GM18502 (cell line): ENCODE measurements at regions not wholly inside any gene's neighbourhood (a gene's known extent, or its start where the extent isn't known, plus 50 kb on each side); places are given as distances from the start of the nearest gene placed in this dataset.
"Not testable (repeated sequence)": the region's sequence is repeated elsewhere in the genome, so short reads cannot be mapped to it uniquely, and the experiment has no call there.

Experiments used
- ATAC-seq: cut with Tn5 transposase; IDR thresholded peaks from one replicate; pipeline ENCODE4 v1.9.1; 2021; ENCODE audit warnings: mild to moderate bottlenecking; ENCODE audit not compliant: unreplicated experiment, poor library complexity

DNA sequence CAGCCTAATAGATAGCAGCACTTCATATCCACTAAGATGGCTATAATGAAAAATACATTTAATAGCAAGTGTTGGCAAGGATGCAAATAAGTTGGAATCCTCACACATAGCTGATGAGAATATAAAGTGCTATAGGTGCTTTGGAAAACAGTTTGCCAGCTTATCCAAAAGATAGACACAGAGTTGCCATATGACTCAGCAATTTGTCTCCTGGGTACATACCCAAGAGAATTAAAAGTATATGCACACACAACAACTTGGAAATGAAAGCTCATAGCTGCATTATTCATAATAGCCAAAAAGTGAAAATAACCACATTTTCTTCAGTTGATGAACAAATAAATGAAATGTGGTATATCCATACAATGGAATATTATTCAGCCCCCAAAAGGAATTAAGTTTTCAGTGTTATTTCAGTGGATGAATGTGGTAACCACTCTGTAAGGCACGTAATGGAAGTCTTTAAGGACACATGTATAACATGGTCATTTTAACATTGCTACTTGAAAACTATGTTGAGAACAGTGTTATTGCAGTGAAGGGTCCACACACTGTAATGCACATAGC lies 320.9 kb upstream of the ADGRL3 start:
- no peak for ATAC-seq

DNA sequence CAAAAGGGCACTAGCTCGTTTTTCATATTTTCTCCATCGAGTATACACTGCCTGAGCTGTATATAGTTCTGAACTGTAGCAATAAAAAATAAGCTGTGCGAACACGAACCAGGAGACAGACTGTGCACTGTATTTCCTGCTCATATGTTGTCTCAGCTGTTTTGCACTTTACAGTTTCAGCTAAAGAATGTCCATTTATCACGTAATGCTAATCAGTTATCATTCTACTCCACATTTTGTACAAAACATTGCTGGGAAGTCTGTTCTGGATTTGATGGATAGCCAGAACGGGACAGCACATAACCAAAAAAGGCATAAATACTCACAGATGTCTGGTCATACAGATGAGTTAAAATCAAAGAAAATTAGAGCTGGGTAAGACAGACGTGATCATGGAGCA lies 315.5 kb upstream of the ADGRL3 start:
- no peak for ATAC-seq

DNA sequence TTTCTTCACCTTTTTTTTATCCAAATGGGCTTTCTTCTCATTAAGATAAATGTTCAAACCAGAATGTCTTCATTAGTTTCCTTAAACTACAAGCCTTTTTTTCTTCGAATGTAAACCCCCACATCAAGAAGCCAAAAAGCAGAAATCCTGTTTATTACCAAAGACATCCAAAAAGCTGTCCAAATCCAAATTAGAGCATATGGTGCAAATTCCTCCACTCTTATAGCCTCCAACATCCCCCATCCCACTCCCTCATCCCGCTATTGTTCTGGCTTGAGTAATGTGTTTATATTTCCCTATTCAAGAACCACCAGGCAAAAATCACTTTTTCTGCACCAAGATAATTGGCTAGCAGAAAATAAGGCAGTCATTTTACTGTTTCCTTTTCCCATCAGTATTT lies 315.1 kb upstream of the ADGRL3 start:
- no peak for ATAC-seq

DNA sequence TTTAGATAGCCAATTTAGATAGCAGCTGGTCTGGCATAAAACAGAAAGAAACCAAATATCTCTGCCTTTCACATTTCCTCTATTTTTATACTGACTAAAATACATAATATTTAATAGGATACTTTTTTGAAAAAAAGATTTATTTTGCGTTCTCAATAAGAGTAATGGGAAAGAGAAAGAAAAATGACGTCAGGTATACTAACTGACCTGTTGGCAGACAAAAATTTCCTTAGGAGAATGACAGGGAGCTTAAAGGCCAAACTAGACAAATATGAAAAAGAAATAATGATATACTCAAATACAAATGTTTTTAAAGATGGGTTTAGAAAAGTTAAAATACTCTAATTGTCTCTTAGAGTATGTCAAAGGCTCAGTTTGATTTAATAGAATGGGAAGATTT lies 309.4 kb upstream of the ADGRL3 start:
- ATAC-seq = no peak

DNA sequence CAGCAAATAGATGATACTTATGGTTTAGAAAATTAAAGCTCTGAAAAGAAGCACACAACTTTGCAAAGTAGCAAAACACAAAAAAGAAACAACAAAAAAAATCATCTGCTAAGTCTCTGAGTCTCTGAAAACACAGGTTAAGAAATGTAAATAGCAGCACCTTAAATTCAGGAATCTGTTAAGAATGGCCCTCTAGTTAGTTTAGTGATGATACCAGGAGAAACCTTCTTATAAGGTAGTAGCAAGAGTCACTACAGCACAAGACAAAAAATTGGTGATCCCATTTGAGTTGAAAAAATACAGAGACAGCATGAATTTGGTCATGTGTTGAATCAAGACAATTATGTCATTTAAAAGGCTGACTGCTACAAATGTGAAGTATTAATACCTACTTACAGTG lies 308.2 kb upstream of the ADGRL3 start:
- ATAC-seq = no peak

DNA sequence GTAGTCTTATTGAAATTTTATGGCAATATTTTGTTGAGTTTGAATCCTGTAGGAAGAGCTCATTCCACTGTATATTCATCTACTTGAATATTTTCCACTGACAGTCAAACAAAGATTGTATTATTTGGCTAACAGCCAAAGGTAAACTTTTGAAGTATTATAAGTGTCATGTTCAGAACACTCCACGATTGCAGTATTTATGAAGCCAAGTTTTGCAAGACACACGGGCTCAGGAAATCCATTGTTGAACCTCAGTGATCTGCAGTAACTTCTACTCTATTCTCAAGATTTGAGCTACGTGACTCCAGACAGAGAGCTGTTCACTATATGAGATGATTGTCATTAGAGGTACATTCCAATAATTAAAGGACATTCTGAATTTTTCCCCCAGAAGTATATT lies 302.7 kb upstream of the ADGRL3 start:
- no peak for ATAC-seq

DNA sequence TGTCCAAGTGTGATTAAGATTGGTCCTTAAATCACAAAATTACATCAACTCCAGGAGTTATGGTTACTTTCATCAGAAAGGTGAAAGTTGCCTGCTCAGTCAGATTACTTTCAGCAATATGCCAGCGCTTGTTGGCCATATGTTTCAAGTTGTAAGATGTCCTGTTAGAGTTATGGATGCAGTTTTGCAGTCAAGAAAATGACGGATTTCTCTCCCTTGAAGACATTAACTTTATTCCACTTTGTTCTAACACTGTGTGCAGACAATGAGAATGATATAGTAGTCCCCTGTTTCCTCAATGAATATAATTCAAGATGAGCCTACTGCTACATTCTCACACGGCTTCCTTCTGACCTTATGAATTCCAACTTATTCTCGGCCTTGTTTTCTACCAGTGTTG lies 295.0 kb upstream of the ADGRL3 start:
- no peak for ATAC-seq

DNA sequence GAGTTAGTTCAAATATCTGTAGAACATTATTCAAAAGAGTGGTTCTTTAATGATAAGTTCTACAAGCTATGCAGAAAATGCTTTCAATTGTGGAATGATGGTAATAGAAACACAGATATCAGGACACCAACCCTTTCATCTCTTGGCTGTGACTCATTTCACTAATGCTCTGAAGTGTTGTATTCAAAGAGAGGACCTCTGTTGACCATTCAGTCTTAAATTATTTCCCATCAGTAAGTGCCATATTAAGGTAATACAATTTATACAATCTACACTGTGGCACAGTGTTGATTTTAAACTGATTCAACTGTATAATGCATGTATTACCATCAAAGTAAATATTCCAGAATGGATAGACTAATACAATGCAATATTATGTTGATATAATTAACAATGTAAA lies 289.0 kb upstream of the ADGRL3 start:
- no peak for ATAC-seq

DNA sequence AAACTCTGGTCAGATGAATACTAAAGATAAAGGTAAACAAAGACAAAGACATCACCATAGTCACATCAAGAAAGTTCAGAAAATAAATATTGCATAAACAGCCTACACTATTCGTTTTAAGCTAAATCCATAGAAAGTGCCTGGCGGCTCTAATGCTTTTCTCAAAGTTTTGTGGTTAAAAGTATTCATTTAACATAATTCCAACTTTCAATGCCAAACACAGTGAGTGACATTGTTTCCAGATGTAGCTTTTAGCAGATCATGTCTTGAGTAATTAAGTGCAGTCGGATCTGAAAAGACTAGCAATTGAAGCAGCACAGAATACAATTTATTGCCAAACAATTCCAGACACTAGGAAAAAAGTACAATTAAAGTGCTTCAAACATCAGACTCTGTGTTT lies 287.1 kb upstream of the ADGRL3 start:
- ATAC-seq = no peak

DNA sequence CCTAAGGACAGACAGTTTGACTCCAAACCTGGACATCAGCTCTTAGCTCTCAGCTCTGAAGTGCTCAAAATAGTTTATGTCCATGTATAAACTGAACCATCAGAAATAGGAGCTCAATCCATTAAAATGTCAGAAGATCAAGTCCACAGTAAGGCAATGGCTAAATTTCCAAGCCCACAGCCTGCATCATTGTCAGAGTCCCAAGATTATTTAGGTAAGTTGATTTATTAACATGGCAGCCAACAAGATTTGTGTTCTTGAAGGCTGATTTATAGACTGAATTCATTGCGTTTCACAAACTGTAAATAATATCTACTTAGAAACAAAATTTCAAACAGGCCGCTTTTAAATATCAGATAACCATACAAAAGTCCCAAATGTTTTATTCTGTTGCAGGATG lies 286.5 kb upstream of the ADGRL3 start:
- no peak for ATAC-seq

DNA sequence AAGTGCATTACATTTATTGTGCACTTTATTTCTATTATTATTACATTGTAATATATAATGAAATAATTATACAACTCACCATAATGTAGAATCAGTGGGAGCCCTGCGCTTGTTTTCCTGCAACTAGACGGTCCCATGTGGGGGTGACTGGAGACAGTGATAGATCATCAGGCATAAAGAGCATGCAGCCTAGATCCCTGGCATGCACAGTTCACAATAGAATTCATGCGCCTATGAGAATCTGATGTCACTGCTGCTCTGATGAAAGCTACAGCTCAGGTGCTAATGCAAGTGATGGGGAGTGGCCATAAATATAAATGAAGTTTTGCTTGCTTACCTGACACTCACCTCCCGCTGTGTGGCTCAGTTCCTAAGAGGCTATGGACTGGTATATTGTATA lies 278.4 kb upstream of the ADGRL3 start:
- not testable (repeated sequence) for ATAC-seq

DNA sequence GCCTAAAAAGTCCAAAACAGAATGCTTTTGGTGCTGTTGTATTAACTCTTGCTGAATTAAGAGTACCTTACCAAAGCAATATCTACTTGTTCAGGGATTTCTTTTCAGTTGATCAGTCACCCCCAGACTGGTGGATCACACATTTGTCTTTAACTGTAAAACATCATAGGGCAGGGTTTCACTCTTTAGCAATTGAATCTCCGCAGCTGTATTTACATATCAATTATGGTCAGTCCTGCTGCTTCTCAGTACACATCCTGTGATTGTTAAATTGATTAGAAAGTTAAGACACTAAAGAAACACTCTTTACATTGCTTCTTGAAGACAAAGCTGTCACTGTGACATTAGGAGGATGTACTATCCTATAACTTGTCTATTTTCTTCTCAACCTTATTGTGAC lies 277.1 kb upstream of the ADGRL3 start:
- ATAC-seq = no peak

DNA sequence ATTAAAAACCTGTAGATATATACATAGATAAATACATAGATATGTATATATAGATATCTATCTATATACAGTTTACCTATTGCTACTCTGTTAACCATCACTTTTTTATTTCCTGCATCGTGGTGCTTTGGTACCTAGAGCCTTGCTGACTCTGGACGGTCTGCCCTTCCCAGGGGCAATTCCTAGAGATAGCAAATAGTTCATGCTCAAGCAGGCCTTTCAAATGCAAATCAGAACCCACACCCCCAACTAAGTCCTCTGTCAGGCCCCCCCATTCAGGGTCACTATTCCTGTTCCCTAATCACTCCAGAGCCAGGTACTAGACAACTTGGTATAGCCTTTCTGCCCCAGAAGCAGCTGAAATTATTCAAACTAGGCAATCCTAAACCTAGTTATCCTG lies 273.5 kb upstream of the ADGRL3 start:
- ATAC-seq = no peak

DNA sequence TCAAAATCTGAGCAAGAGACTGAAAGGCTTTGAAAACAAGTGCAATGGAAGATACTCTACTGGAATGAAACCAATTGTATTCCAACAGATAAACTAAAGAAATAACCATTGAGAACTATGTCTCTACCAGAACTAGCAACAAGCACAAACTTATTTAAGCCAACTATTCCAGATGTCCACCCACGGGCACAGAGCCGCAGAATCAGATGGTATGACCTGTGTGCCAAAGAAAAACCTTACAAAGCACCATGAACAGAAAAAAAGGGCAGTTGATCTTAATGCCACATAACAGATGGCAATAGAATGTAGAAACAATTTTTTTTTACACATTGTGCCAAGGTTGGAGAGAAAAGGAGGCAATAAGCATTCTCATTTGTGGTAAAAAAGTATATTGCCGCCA lies 269.3 kb upstream of the ADGRL3 start:
- ATAC-seq = no peak

DNA sequence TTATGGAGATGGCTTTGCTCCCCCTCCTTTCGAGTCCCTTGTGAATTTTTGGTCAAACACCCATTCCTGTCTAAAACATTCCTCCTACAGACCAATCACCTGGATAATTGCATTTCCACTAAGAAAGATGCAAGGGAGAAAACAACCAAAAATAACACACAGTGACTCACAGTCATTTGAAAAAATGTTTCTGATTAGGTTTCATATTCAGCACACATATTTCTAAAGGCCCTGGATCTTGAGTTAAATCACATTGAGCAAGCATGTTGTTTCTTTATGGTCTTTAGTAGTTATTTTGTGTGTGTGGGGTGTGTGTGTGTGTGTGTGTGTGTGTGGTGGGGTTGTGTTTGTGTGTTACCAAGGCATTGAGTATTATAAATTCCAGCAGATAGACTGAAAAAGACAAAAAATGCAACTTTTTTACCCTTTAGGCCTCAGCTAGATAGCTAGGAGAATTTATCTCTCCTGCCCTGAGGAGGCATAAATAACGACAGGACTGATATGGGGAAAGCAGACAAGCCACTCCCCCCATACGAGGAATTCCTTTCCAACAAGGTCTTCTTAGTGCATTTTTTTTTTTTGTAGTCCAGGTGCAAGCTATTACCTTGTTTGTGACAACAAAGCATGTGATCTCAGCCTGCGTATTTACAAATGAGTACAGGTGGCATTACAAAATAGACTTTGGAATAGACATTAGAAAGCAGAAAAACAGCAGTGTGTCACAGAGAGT lies 265.4 kb upstream of the ADGRL3 start:
- no peak for ATAC-seq

DNA sequence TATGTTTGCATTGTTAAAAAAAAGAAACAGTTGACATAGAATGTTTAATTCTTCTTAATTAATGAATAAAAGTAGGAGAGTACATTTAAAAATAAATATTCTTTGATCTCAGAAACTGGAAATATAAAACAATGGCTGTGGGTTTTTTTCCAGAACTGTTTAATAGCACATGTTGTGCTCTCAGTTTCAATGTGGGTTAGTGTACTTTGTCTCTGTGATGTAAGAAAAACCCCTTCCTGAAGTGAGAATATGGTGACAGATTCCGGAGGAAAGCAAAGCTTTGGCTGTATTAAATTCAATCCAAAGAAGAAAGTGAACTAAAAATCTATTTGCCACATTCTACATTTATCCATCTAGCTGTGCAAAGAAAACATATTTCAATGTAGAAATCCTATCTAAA lies 261.9 kb upstream of the ADGRL3 start:
- ATAC-seq = no peak

DNA sequence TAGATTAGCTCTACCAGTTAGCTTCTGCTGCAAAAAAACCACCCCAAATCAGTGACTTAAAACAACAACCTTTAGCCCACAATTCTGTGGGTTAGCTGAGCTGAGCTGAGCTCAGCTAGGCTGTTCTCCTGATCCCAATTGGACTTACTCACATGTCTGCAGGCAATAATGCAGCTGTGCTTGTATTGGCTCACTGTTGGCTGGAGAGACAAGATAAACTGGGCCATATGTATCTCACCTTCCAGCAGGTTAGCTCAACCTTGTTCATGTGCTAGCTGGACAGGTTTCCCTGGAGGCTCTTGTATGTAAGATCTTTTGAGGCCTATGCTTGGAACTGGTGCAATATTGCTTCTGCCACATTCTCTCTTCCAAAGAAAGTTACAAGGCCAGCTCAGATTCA lies 261.5 kb upstream of the ADGRL3 start:
- ATAC-seq = no peak

DNA sequence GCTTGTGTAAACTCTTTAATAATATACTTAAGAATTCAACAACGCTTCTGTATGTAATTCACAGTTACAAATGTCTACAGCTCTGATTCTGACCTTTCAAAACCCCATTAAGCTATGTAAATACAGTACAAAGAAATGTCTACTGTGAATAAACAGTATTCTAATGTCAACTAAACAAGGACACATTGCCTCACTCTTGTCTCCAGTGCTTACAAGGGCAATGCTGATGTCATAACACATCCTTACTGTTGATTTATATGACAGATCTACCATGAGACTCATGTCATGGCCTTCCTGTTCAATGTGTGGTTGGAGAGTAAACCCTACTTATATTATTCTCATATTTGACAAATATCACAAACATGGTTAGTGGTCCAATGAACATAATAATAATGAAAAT lies 256.1 kb upstream of the ADGRL3 start:
- no peak for ATAC-seq

DNA sequence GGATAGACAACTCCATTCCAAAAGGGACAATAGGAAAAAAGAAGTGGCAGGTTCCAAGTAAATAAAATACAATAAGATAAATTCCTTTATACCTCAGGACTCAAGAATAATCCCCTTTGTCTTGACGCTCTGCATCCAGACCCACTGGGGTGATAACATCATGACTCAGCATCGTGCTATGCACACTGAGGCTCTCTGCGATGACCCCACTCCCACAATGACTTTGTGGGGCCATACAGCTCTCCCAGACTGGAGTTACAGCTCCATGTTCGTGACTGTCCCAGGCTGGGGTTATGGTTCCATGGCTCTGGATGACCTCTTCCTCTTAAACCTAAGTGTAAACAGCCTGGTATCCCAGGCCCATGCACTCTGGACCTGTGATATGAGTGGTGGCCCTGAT lies 254.5 kb upstream of the ADGRL3 start:
- no peak for ATAC-seq

DNA sequence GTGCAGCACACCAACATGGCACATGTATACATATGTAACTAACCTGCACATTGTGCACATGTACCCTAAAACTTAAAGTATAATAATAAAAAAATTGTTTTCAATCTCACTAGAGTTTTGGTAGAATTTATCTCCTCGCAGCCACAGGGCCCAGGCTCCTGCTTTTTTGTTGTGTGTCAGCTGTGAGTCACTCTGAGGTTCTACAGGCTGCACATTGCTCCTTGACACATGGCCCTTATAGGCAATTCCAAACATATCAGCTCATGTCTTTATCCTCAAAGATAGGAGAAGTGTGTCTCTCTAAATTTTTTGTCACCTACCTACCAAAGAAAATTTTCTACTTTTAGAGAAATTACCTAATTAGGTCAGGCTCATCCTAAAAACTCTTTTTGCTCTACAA lies 252.1 kb upstream of the ADGRL3 start:
- no peak for ATAC-seq

DNA sequence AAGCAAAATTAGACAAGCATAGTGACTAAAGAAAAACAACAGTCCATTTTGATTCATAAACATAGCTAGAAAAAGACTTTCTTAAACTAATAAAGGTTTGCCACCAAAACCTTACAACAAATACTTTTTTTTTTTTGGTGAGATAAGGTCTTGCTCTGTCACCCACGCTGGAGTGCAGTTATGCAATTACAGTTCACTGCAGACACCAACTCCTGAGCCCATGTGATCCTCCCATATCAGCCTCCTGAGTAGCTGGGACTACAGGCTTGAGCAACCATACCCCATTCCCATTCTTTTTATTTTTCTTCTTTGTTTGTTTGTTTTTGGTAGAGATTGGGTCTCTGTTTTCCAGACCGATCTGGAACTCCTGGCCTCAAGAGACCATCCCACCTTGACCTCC lies 247.2 kb upstream of the ADGRL3 start:
- ATAC-seq = no peak

DNA sequence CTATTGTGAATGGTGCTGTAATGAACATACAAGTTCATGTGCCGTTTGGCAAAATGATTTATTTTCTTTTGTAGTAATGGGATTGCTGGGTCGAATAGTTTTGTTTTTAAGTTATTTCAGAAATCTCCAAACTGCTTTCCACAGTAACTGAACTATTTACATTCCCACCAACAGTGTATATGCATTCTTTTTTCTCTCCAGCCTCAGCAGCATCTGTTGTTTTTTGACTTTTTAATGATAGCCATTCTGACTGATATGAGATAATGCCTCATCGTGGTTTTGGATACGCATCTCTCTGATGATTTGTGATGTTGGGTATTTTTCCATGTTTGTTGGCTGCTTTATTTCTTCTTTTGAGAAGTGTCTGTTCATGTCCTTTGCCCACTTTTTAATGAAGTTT lies 246.3 kb upstream of the ADGRL3 start:
- ATAC-seq = no peak

DNA sequence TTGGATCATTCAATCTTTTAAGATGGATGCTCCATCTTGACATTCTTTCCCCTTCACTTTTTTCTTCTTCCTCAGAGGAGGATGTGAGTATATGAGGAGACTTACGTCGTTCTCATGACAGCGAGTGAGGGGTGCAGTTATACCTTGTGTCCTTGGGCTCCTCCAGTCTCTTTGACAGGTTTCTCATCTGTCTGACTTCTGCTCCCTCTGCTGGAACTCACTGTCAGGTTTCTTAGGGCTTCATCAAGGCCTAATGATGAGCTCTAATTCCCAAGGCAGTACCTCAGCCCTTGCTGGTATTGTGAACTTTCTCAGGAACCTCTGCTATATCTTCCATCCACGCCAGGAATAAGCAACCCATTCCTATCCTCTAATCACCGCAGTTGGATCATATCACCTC lies 237.8 kb upstream of the ADGRL3 start:
- ATAC-seq = no peak
